Thyroid gland (tissue), 4 donors: ENCODE measurements at regions not wholly inside any gene's neighbourhood (a gene's known extent, or its start where the extent isn't known, plus 50 kb on each side); places are given as distances from the start of the nearest gene placed in this dataset.

ENCODE experiments used
- DNase-seq, 2 donors: peaks; one replicate each; pipeline ENCODE4 v3.0.0-alpha.2; 2019
- H3K27ac ChIP-seq, 3 donors: fragments of 200-600 bp; sonication (generic); 1 replicate in 2 of 3; 2 replicates in 1 of 3; pipeline ENCODE4 v1.5.1; 2016 to 2019; ENCODE audit warnings: mild to moderate bottlenecking in 1 of 3, moderate library complexity in 1 of 3
- H3K27me3 ChIP-seq: fragments of 200-600 bp; sonication (generic); one replicate; pipeline ENCODE4 v1.5.1; 2019
- H3K36me3 ChIP-seq, 2 donors: fragments of 200-600 bp; sonication (generic); one replicate each; pipeline ENCODE4 v1.5.1; 2016 to 2019
- H3K4me1 ChIP-seq, 2 donors: fragments of 200-600 bp; sonication (generic); one replicate each; pipeline ENCODE4 v1.5.1; 2017 to 2019
- H3K4me3 ChIP-seq, 3 donors: fragments of 200-600 bp; sonication (generic); replicated peaks in 1 of 3; 1 replicate in 2 of 3; 2 replicates in 1 of 3; pipeline ENCODE4 v1.5.1; 2016; ENCODE audit warnings: mild to moderate bottlenecking in 1 of 3
- H3K9me3 ChIP-seq: fragments of 200-600 bp; sonication (generic); one replicate; pipeline ENCODE4 v1.5.1; 2017
- CTCF ChIP-seq, 6 experiments: fragments of 200-600 bp in 3 of 6; fragments of 450-650 bp in 3 of 6; sonication (generic) in 3 of 6; IDR thresholded peaks; one replicate each; pipeline ENCODE4 v1.5.1; 2016 to 2019; ENCODE audit warnings: antibody characterized with exemption in 6 of 6, mild to moderate bottlenecking in 2 of 6, inconsistent platforms in 1 of 6, moderate library complexity in 1 of 6
- POLR2A ChIP-seq, 2 donors: fragments of 450-650 bp; IDR thresholded peaks; one replicate each; pipeline ENCODE4 v1.6.1; 2017; ENCODE audit warnings: antibody characterized with exemption in 2 of 2, mild to moderate bottlenecking in 2 of 2, moderate library complexity in 1 of 2
- WGBS, 2 donors: methylation state at CpG; one replicate each; pipeline ENCODE4 v1.1.5; 2017; 5-methylcytosine and 5-hydroxymethylcytosine counted together
- intact Hi-C: fragments of 100-400 bp; cut with DNase I; formaldehyde crosslinking; loops from one replicate; pipeline ENCODE4 v1.15.1; 2023

GRCh38 chr2:175436076-175436475 is 254.6 kb upstream of the ATP5MC3 start:
- H3K36me3 ChIP-seq, result no peaks in the 10 kb centered on the region
- no peak for DNase-seq
- no peak overlapping the region for H3K4me3 ChIP-seq

GRCh38 chr2:175435012-175435411 is 253.5 kb upstream of the ATP5MC3 start:
- intact Hi-C loops, result no loop called here
- 83 to 92% methylated on average over 1 of the region's 1 CpG for WGBS, 2 donors
- no peak for DNase-seq
- Histone ChIP-seq H3K27me3 (no peaks in the 10 kb centered on the region), H3K27ac (no peak overlapping the region), H3K4me1 (no peaks in the 10 kb centered on the region), H3K9me3 (no peaks in the 10 kb centered on the region), H3K4me3 (no peak overlapping the region), H3K36me3 (no peaks in the 10 kb centered on the region)
- no peak for TF ChIP-seq CTCF (IDR thresholded peaks at IDR 0.05)
- no peak for TF ChIP-seq POLR2A (IDR thresholded peaks at IDR 0.05)

More at GRCh38 chr2:175436076-175436475, 254.6 kb upstream of the ATP5MC3 start:
- no peak overlapping the region for H3K27ac ChIP-seq
- WGBS, 2 donors, result 82 to 90% methylated on average over 2 of the region's 2 CpGs
- H3K27me3 ChIP-seq, result no peaks in the 10 kb centered on the region
- H3K4me1 ChIP-seq, result no peaks in the 10 kb centered on the region
- intact Hi-C loops, result no loop called here
- TF ChIP-seq CTCF (IDR thresholded peaks at IDR 0.05) (no peak), POLR2A (IDR thresholded peaks at IDR 0.05) (no peak)
- H3K9me3 ChIP-seq, result no peaks in the 10 kb centered on the region

- no peaks in the 10 kb centered on the region for H3K4me1 ChIP-seq
- DNase-seq, result no peak
- H3K36me3 ChIP-seq, result no peaks in the 10 kb centered on the region
- TF ChIP-seq POLR2A (IDR thresholded peaks at IDR 0.05) (no peak), CTCF (IDR thresholded peaks at IDR 0.05) (no peak)
- no peaks in the 10 kb centered on the region for H3K27me3 ChIP-seq
- WGBS, 2 donors, result 84 to 86% methylated on average over 2 of the region's 2 CpGs
- no peak overlapping the region for H3K27ac ChIP-seq
- intact Hi-C loops, result no loop called here
- no peak overlapping the region for H3K4me3 ChIP-seq
- H3K9me3 ChIP-seq, result no peaks in the 10 kb centered on the region
Observed at GRCh38 chr2:175432793-175433192, 251.3 kb upstream of the ATP5MC3 start.

GRCh38 chr2:175432021-175432420 is 250.5 kb upstream of the ATP5MC3 start:
- no peaks in the 10 kb centered on the region for H3K9me3 ChIP-seq
- no peak overlapping the region for H3K4me3 ChIP-seq
- H3K36me3 ChIP-seq, result no peaks in the 10 kb centered on the region
- intact Hi-C loops, result no loop called here
- no peak overlapping the region for H3K27ac ChIP-seq
- no peaks in the 10 kb centered on the region for H3K27me3 ChIP-seq
- DNase-seq, result no peak
- WGBS, 2 donors, result 64 to 65% methylated on average over 5 of the region's 5 CpGs
- no peak for TF ChIP-seq CTCF (IDR thresholded peaks at IDR 0.05)
- no peak for TF ChIP-seq POLR2A (IDR thresholded peaks at IDR 0.05)
- no peaks in the 10 kb centered on the region for H3K4me1 ChIP-seq

- no peak for DNase-seq
- Histone ChIP-seq H3K4me1 (no peaks in the 10 kb centered on the region), H3K4me3 (no peak overlapping the region), H3K27me3 (no peaks in the 10 kb centered on the region), H3K27ac (no peak overlapping the region), H3K36me3 (no peaks in the 10 kb centered on the region), H3K9me3 (no peaks in the 10 kb centered on the region)
- no peak for TF ChIP-seq POLR2A (IDR thresholded peaks at IDR 0.05)
- no peak for TF ChIP-seq CTCF (IDR thresholded peaks at IDR 0.05)
- 66 to 68% methylated on average over 4 of the region's 4 CpGs for WGBS, 2 donors
- intact Hi-C loops, result no loop called here
Observed at GRCh38 chr2:175431101-175431946, 249.8 kb upstream of the ATP5MC3 start.
